ENCODE measurements at regions not wholly inside any gene's neighbourhood (a gene's known extent, or its start where the extent isn't known, plus 50 kb on each side); places are given as distances from the start of the nearest gene placed in this dataset.

GRCh38 chr6:157764178-157765068 lies 58.6 kb upstream of the SNX9 start (continued):
- TF ChIP-seq STAT5B (CRISPR knock-in tag; IDR thresholded peaks at IDR 0.05): no peak
- 0 out of 2 replicates have a peak, but pooled peaks have one; percentile 10 for TF ChIP-seq TCF3 (CRISPR knock-in tag; IDR thresholded peaks at IDR 0.05)
- TF ChIP-seq ZNF408 (CRISPR knock-in tag; IDR thresholded peaks at IDR 0.05; ENCODE audit: low read depth): no peak
- no peak for TF ChIP-seq ARID2 (IDR thresholded peaks at IDR 0.05)
- TF ChIP-seq ZNF644 (tag; IDR thresholded peaks at IDR 0.05; ENCODE audit: low read depth): no peak
- no peak for TF ChIP-seq HDAC6 (IDR thresholded peaks at IDR 0.05; ENCODE audit: low read depth, low read length)
- no peak; the same call in 1 of the 2 replicates for TF ChIP-seq GABPB1 (CRISPR knock-in tag; IDR thresholded peaks at IDR 0.05)
- TF ChIP-seq, protein P1, sequence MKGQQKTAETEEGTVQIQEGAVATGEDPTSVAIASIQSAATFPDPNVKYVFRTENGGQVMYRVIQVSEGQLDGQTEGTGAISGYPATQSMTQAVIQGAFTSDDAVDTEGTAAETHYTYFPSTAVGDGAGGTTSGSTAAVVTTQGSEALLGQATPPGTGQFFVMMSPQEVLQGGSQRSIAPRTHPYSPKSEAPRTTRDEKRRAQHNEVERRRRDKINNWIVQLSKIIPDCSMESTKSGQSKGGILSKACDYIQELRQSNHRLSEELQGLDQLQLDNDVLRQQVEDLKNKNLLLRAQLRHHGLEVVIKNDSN (CRISPR knock-in tag; IDR thresholded peaks at IDR 0.05): peak; percentile 98
- no peak for TF ChIP-seq ZNF431 (CRISPR knock-in tag; IDR thresholded peaks at IDR 0.05)
- TF ChIP-seq NFRKB (IDR thresholded peaks at IDR 0.05; ENCODE audit: low read depth): no peak
- no peak for TF ChIP-seq ARNT (IDR thresholded peaks at IDR 0.05)
- no peak for TF ChIP-seq RBM15 (IDR thresholded peaks at IDR 0.05; ENCODE audit: insufficient read depth, low read length)
- peak; percentile 76 for TF ChIP-seq SOX6 (IDR thresholded peaks at IDR 0.05)
- TF ChIP-seq CHD1 (IDR thresholded peaks at IDR 0.05; ENCODE audit: low read length): no peak
- TF ChIP-seq SREBF2 (CRISPR knock-in tag; IDR thresholded peaks at IDR 0.05): no peak
- no peak for TF ChIP-seq ADNP (tag; IDR thresholded peaks at IDR 0.05)
- no peak for TF ChIP-seq E2F4 (CRISPR knock-in tag; IDR thresholded peaks at IDR 0.05; ENCODE audit: low read depth)
- no peak for TF ChIP-seq CAMTA2 (CRISPR knock-in tag; conservative IDR thresholded peaks at IDR 0.05)
- TF ChIP-seq TSHZ1 (CRISPR knock-in tag; IDR thresholded peaks at IDR 0.05): no peak
- no peak for TF ChIP-seq TAF1 (IDR thresholded peaks at IDR 0.05; ENCODE audit: control insufficient read depth, extremely low read depth, insufficient read depth, low read length, severe bottlenecking)
- TF ChIP-seq BMI1 (IDR thresholded peaks at IDR 0.05; ENCODE audit: low read length): no peak

Measured in K562 (cell line).